ENCODE measurements at regions not wholly inside any gene's neighbourhood (a gene's known extent, or its start where the extent isn't known, plus 50 kb on each side); places are given as distances from the start of the nearest gene placed in this dataset.
"Not testable (repeated sequence)": the region's sequence is repeated elsewhere in the genome, so short reads cannot be mapped to it uniquely, and the experiment has no call there.

DNA sequence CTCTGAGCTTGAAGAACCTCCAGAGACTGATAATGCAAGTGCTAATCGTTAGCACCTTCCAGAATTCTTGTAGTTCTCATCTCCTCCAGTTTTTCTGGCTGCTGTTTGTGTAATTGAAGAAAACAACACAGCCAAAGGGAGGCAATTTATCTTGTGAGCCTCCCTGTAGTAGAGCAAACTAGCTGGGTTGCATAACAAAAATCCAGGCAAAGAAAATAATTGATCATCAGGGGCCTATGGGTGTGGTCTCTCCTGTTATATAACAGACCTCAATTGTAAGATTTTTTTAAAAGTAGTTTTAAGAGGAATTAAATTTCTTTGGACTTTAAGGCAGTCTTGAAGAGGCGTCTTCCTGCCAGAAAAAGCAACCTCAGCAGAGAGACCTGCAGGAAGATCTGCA, 817.0 kb downstream of the CENPC start:
- no peak overlapping the region for H3K4me3 Mint-ChIP-seq
- no peaks in the 10 kb centered on the region for H3K27me3 Mint-ChIP-seq (ENCODE audit: insufficient read depth)
- H3K36me3 Mint-ChIP-seq (ENCODE audit: low read depth) = no peaks in the 10 kb centered on the region
- H3K9me3 Mint-ChIP-seq = peaks cover 6% of the 10 kb centered on the region
- TF ChIP-seq, protein P1, sequence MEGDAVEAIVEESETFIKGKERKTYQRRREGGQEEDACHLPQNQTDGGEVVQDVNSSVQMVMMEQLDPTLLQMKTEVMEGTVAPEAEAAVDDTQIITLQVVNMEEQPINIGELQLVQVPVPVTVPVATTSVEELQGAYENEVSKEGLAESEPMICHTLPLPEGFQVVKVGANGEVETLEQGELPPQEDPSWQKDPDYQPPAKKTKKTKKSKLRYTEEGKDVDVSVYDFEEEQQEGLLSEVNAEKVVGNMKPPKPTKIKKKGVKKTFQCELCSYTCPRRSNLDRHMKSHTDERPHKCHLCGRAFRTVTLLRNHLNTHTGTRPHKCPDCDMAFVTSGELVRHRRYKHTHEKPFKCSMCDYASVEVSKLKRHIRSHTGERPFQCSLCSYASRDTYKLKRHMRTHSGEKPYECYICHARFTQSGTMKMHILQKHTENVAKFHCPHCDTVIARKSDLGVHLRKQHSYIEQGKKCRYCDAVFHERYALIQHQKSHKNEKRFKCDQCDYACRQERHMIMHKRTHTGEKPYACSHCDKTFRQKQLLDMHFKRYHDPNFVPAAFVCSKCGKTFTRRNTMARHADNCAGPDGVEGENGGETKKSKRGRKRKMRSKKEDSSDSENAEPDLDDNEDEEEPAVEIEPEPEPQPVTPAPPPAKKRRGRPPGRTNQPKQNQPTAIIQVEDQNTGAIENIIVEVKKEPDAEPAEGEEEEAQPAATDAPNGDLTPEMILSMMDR (IDR thresholded peaks at IDR 0.05) = no peak
- DNase-seq = no peak
- H3K27ac Mint-ChIP-seq = no peak overlapping the region
- no peaks in the 10 kb centered on the region for H3K4me1 Mint-ChIP-seq (ENCODE audit: low read depth)

DNA sequence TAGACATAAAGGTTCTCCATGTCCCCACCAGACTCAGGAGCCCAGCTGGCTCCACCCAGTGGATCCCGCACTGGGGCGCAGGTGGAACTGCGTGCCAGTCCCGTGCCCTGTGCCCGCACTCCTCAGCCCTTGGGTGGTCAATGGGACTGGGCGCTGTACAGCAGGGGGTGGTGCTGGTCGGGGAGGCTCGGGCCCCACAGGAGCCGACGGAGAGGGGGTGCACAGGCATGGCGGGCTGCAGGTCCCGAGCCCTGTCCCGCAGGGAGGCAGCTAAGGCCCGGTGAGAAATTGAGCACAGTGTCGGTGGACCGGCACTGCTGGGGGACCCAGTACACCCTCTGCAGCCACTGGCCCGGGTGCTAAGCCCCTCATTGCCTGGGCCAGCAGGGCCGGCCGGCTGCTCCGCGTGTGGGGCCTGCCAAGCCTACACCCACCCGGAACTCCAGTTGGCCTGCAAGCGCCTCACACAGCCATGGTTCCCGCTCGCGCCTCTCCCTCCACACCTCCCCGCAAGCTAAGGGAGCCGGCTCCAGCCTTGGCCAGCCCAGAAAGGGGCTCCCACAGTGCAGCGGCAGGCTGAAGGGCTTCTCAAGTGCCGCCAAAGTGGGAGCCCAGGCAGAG, 832.9 kb downstream of the CENPC start:
- DNase-seq; H3K4me3 Mint-ChIP-seq; H3K4me1 Mint-ChIP-seq (ENCODE audit: low read depth); H3K27me3 Mint-ChIP-seq (ENCODE audit: insufficient read depth); H3K27ac Mint-ChIP-seq; H3K36me3 Mint-ChIP-seq (ENCODE audit: low read depth): not testable (repeated sequence)
- H3K9me3 Mint-ChIP-seq = peaks cover 10% of the 10 kb centered on the region

DNA sequence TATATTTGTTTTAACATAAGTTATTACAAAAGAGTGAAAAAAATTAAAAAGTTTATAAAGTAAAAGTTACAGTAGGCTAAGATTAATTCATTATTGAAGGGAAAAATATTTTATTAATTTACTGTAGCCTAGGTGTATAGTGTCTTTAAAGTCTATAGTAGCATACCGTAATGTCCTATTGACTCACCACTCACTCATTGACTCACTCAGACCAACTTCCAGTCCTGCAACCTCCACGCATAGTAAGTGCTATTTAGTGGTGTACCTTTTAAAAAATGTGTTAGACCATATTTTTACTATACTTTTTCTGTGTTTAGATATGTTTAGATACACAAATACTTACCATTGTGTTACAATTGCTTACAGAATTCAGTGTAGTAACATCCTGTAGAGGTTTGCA, 841.1 kb downstream of the CENPC start:
- no peak for DNase-seq
- no peaks in the 10 kb centered on the region for H3K4me1 Mint-ChIP-seq (ENCODE audit: low read depth)
- no peak overlapping the region for H3K27ac Mint-ChIP-seq
- TF ChIP-seq, protein P1 (IDR thresholded peaks at IDR 0.05) = no peak
- no peak overlapping the region for H3K4me3 Mint-ChIP-seq
- H3K27me3 Mint-ChIP-seq (ENCODE audit: insufficient read depth) = peaks cover 1% of the 10 kb centered on the region; the same call in 1 of the 2 replicates
- no peaks in the 10 kb centered on the region for H3K36me3 Mint-ChIP-seq (ENCODE audit: low read depth)
- no peaks in the 10 kb centered on the region for H3K9me3 Mint-ChIP-seq

DNA sequence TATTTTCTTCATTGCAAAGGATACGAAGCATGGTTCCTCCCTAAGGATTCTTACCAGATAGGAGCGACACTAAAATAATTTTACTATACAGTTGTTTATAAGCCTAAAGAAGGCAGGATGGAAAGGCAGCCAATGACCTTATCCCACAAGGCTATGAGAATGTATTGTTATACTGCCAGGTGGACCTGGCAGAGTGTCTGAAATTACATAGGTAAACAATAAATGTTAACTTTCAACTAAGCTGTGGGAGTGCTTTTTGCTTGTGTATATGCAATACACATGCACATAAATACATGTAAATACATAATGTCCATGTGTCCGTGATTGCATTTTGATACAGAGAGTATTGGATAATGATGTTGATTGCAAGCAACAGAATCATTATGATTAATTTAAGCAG, 850.6 kb downstream of the CENPC start:
- H3K4me1 Mint-ChIP-seq (ENCODE audit: low read depth) = no peaks in the 10 kb centered on the region; the same call in 1 of the 2 replicates
- H3K27me3 Mint-ChIP-seq (ENCODE audit: insufficient read depth) = no peaks in the 10 kb centered on the region; the same call in 1 of the 2 replicates
- TF ChIP-seq, protein P1 (IDR thresholded peaks at IDR 0.05) = no peak
- H3K36me3 Mint-ChIP-seq (ENCODE audit: low read depth) = no peaks in the 10 kb centered on the region
- no peak for DNase-seq
- no peak overlapping the region for H3K27ac Mint-ChIP-seq
- H3K9me3 Mint-ChIP-seq = no peaks in the 10 kb centered on the region; the same call in 1 of the 2 replicates
- no peak overlapping the region for H3K4me3 Mint-ChIP-seq

DNA sequence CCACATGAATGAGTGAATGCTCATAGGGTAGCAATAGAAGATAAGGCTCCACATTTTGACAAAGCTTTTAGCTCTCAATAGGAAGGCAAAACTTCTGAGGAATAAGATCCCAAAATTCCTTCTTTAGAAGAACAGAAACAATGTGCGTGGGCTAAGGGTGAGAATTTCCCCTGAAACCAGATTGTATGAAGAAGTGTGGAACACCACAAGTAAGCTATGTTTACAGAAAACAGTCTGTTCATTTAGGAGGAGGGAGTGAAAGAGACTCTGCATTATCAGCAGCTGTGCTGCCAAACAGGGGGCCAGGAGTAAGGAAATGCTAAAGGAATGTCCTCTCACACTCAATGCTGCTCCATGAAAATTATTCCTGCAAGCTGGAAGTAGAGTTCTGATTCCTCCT, 851.6 kb downstream of the CENPC start:
- no peak for DNase-seq
- Mint-ChIP-seq H3K27me3 (ENCODE audit: insufficient read depth) (no peaks in the 10 kb centered on the region; the same call in 1 of the 2 replicates), H3K4me3 (no peak overlapping the region), H3K27ac (no peak overlapping the region), H3K4me1 (ENCODE audit: low read depth) (no peaks in the 10 kb centered on the region; the same call in 1 of the 2 replicates), H3K9me3 (no peaks in the 10 kb centered on the region; the same call in 1 of the 2 replicates), H3K36me3 (ENCODE audit: low read depth) (no peaks in the 10 kb centered on the region)
- TF ChIP-seq, protein P1 (IDR thresholded peaks at IDR 0.05) = no peak

DNA sequence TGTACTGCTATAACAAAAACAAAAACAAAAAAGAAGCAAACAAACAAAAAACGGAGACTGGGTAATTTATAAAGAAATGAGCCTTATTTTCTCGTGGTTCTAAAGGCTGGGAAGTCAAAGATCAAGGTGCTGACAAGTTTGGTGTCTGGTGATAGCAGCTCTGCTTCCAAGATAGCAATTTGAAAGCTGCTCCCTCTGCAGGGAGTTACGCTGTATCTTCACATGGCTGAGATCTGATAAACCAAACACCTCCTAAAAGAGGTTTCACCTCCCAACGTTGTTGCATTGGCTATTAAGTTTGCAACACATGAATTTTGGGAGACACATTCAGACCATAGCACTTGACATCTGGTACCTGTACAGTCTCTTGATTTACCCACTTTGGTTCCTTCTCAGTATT, 854.2 kb downstream of the CENPC start:
- H3K36me3 Mint-ChIP-seq (ENCODE audit: low read depth) = no peaks in the 10 kb centered on the region
- DNase-seq = no peak
- no peaks in the 10 kb centered on the region; the same call in 1 of the 2 replicates for H3K4me1 Mint-ChIP-seq (ENCODE audit: low read depth)
- no peak overlapping the region for H3K4me3 Mint-ChIP-seq
- H3K27ac Mint-ChIP-seq = no peak overlapping the region
- no peaks in the 10 kb centered on the region for H3K27me3 Mint-ChIP-seq (ENCODE audit: insufficient read depth)
- TF ChIP-seq, protein P1 (IDR thresholded peaks at IDR 0.05) = no peak
- no peaks in the 10 kb centered on the region for H3K9me3 Mint-ChIP-seq
